Psoas muscle (tissue), 7 donors: ENCODE measurements at regions not wholly inside any gene's neighbourhood (a gene's known extent, or its start where the extent isn't known, plus 50 kb on each side); places are given as distances from the start of the nearest gene placed in this dataset.

Experiments used
- ATAC-seq, 4 donors: fragments of 200-7000 bp; cut with Tn5 transposase; one replicate each; pipeline ENCODE4 v1.9.1; 2020; ENCODE audit warnings: moderate library complexity in 3 of 4, mild to moderate bottlenecking in 2 of 4
- DNase-seq, 2 donors: peaks; one replicate each; pipeline ENCODE4 v3.0.0-alpha.2; 2020
- H3K27ac ChIP-seq: fragments of 200-600 bp; one replicate; pipeline ENCODE4 v1.8.0; 2022
- H3K27me3 ChIP-seq, 3 donors: fragments of 200-600 bp in 1 of 3; one replicate each; pipeline versions ENCODE4 v1.6.1 to v1.8.0; 2013 to 2022; ENCODE audit warnings: low read length in 2 of 3, mild to moderate bottlenecking in 2 of 3, moderate library complexity in 1 of 3; ENCODE audit not compliant: insufficient read depth in 3 of 3
- H3K36me3 ChIP-seq, 2 donors: fragments of 200-600 bp in 1 of 2; one replicate each; pipeline versions ENCODE4 v1.6.1 to v1.8.0; 2013 to 2022; ENCODE audit warnings: low read depth in 1 of 2, mild to moderate bottlenecking in 1 of 2, moderate library complexity in 1 of 2; ENCODE audit not compliant: insufficient read depth in 1 of 2
- H3K4me1 ChIP-seq: fragments of 200-600 bp; one replicate; pipeline ENCODE4 v1.8.0; 2022
- H3K4me3 ChIP-seq: fragments of 200-600 bp; one replicate; pipeline ENCODE4 v1.8.0; 2022; ENCODE audit warnings: mild to moderate bottlenecking
- H3K9me3 ChIP-seq: fragments of 200-600 bp; one replicate; pipeline ENCODE4 v1.8.0; 2022
- CTCF ChIP-seq: fragments of 200-600 bp; IDR thresholded peaks from one replicate; pipeline ENCODE4 v1.8.0; 2022; ENCODE audit warnings: antibody characterized with exemption
- WGBS, 3 donors: extraction: QIAGEN DNeasy Blood & Tissue Kit; methylation state at CpG; one replicate each; pipeline versions ENCODE4 v1.1.6 to v1.1.7; 2013; 5-methylcytosine and 5-hydroxymethylcytosine counted together
- intact Hi-C, 2 donors: fragments of 100-400 bp; cut with DNase I; formaldehyde crosslinking; loops; one replicate each; pipeline versions ENCODE4 v1.11.0 to v1.14.2; 2022
- donor health status: healthy with polysubstance abuse.
- donor health status: DM: no; HTN: no; CAD: no; lungs with moderate emphysema.
- donor health status: Bipolar disorder and iron deficiency.
- donor health status: healthy.
- donor health status: DM: yes; HTN: yes; CAD: no.
- donor health status: DM: no; HTN: no; CAD: no.
- donor health status: DM: yes; HTN: yes; CAD: no.

GRCh38 chr2:196242131-196242620, 70.8 kb upstream of the STK17B start:
- no peaks in the 10 kb centered on the region for H3K36me3 ChIP-seq
- H3K27ac ChIP-seq = no peak overlapping the region
- H3K4me3 ChIP-seq = no peak overlapping the region
- TF ChIP-seq CTCF = no peak
- 81 to 92% (median 82%) methylated on average over 7 of the region's 7 CpGs for WGBS, 3 donors
- no peaks in the 10 kb centered on the region for H3K27me3 ChIP-seq
- ATAC-seq (peak in 2 of 4 donors; percentile 30 to 52), DNase-seq (no peak)
- H3K4me1 ChIP-seq = no peaks in the 10 kb centered on the region
- intact Hi-C loops = no loop called here
- no peaks in the 10 kb centered on the region for H3K9me3 ChIP-seq

GRCh38 chr2:196244516-196244915, 73.1 kb upstream of the STK17B start:
- no peaks in the 10 kb centered on the region for H3K36me3 ChIP-seq
- WGBS, 3 donors = 84 to 95% (median 85%) methylated on average over 2 of the region's 2 CpGs
- H3K27ac ChIP-seq = no peak overlapping the region
- no peak for ATAC-seq
- TF ChIP-seq CTCF = no peak
- intact Hi-C loops = no loop called here
- no peaks in the 10 kb centered on the region for H3K27me3 ChIP-seq
- no peak overlapping the region for H3K4me3 ChIP-seq
- DNase-seq = no peak
- H3K4me1 ChIP-seq = no peaks in the 10 kb centered on the region
- H3K9me3 ChIP-seq = no peaks in the 10 kb centered on the region

DNA sequence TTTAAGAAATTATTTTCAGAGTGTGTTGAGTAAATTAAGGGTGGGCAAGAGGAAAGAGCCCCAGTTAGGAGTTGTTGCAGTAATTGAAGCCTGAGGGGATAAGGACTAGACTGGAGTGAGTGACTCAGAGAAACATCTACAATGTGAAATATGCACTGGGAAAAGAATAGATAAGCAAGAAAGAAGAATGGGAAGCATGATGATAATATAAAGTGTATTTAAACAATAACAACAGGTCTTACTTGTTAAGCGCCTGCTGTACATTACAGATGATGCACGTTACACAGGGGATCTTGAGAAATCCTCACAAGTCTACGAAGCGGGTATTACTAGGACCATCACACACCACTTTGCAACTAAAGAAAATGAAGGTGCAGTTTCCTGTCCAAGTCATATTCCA, 73.6 kb upstream of the STK17B start:
- no peak overlapping the region for H3K4me3 ChIP-seq
- TF ChIP-seq CTCF = no peak
- H3K27me3 ChIP-seq = no peaks in the 10 kb centered on the region
- intact Hi-C loops = no loop called here
- no peaks in the 10 kb centered on the region for H3K36me3 ChIP-seq
- H3K4me1 ChIP-seq = no peaks in the 10 kb centered on the region
- H3K27ac ChIP-seq = no peak overlapping the region
- no peaks in the 10 kb centered on the region for H3K9me3 ChIP-seq
- DNase-seq = no peak
- no peak for ATAC-seq
- WGBS, 3 donors = 95 to 97% (median 96%) methylated on average over 4 of the region's 4 CpGs

DNA sequence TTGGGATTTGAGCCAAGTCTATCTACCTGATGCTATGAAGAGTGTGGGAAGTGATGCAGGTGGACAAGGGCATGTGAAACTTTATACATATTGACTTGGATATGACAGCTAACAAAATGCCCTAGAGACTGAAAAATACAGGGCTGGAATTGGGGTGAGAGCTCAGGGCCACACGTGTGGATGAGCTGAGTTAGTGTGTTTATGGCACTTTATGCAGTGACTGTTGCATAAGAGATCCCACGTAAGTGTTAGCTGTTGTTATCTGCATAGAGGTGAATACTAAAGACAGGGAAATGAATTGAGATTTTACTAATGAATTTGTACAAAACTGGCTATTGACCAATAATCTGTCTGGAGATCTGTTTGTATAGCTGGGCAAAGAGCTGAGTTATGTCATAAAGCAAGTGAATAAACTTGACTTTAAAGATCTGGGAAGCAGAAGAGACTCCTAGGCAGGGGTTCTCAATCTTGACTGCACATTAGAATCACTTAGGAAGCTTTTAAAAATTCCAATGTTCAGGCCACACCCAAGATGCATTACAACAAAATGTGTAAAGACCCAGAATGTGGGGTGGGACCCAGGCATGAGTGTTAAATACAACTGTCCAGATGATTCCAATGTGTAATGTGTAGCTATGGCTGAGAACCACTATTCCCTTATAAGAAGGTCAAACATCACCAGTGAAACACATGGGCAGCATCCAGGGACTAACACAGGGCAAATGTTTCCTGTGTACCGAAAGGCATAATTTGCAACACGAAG, 74.2 kb upstream of the STK17B start:
- H3K4me1 ChIP-seq = no peaks in the 10 kb centered on the region

More for the DNA sequence above, 74.2 kb upstream of the STK17B start:
- Histone ChIP-seq H3K27ac (no peak overlapping the region), H3K9me3 (no peaks in the 10 kb centered on the region), H3K4me3 (no peak overlapping the region), H3K27me3 (no peaks in the 10 kb centered on the region), H3K36me3 (no peaks in the 10 kb centered on the region)
- WGBS, 3 donors = 54 to 76% (median 66%) methylated on average over 4 of the region's 4 CpGs
- no peak for DNase-seq
- intact Hi-C loops = no loop called here
- ATAC-seq = no peak
- no peak for TF ChIP-seq CTCF
